Cardiac septum (tissue), 1 donor: ENCODE measurements at regions not wholly inside any gene's neighbourhood (a gene's known extent, or its start where the extent isn't known, plus 50 kb on each side); places are given as distances from the start of the nearest gene placed in this dataset.
"Not testable (repeated sequence)": the region's sequence is repeated elsewhere in the genome, so short reads cannot be mapped to it uniquely, and the experiment has no call there.

ENCODE experiments used
- DNase-seq: peaks from one replicate; pipeline ENCODE4 v3.0.0-alpha.2; 2020; ENCODE audit warnings: low spot score
- intact Hi-C: fragments of 100-400 bp; cut with DNase I; formaldehyde crosslinking; loops from one replicate; pipeline ENCODE4 v1.14.0; 2022
- donor health status: DM: no; HTN: no; CAD: no.

DNA sequence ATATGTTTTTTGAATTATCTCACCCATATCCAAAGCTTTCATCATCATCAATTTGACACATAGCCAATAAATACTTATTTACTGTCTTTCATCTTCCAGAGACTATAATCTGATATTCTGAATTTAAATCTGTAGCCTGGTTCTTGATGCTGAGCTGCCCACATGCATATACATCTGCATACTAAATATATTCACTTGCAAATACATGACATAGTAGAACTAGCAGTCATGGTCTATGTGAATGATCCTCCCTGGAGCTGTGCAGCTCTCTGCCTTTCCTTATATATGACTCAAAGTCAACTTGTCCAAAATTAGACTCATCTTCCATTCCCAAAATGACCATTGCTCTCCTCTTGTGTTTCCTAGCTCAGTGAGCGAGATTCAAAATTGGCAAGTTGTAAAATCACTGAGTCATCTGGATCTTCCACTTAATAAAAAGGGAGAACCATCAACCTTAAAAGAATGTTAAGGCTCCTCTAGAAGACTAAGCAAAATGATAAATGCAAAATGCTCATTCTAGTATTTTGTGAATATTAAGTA, 448.2 kb downstream of the PPARGC1A start:
- intact Hi-C loops, result no loop called here
- no peak for DNase-seq

DNA sequence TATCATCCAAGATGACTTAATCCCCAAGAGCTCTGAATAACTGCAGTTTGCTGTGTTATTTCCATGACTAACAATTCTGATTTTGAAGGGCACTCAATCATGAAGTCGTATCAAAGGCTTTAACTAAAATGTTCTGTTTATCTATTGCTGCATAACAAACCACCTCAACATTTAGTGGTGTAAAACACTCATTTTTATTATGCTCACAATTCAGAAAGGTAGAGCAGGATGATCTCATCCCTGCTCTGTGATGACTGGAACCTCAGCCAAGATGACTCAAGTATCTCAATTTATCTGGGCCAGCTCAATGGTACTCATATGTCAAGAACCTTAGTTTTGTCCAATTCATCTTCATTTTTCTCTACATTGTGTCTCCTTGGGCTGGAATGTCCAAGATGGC, 451.1 kb downstream of the PPARGC1A start:
- intact Hi-C loops, result no loop called here

DNA sequence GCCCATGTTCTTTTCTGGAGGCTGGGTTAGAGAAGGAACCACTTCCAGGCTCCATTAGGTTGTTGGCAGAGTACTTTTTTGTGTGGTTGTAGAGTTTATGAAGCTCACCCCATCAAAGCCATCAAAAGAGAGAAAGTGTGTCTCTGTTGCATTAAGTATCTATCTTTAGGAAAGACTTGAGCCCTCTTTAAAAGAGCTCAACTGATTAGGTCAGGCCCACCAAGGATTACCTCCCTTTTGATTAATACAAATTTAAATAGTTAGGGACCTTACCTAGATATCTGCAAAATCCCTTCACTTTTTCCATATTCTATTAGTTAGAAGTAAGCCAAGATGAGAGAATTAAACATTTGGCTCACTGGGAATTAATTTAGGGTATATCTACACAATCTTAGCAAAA, 460.4 kb downstream of the PPARGC1A start:
- DNase-seq, result no peak
- intact Hi-C loops, result no loop called here

More for the DNA sequence above, 451.1 kb downstream of the PPARGC1A start:
- DNase-seq, result no peak

DNA sequence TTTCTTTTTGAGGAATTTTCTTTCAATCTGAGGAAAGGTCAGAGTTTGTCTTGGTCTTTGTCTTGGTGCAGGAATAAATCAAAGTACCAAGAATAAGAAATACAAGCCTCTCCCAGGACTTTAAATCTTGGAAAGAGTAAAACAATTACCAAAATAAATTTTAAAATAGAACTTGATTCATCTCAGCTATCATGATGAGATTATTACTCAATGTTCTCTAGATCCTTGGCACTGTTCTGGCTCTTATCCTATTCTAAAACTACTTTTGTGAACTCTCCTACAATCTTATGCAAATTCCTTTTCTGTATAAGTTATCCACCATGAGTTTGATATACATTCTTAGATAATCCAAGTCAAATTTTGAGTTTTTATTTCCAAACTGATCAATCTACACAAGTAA, 464.3 kb downstream of the PPARGC1A start:
- no peak for DNase-seq
- intact Hi-C loops, result no loop called here

DNA sequence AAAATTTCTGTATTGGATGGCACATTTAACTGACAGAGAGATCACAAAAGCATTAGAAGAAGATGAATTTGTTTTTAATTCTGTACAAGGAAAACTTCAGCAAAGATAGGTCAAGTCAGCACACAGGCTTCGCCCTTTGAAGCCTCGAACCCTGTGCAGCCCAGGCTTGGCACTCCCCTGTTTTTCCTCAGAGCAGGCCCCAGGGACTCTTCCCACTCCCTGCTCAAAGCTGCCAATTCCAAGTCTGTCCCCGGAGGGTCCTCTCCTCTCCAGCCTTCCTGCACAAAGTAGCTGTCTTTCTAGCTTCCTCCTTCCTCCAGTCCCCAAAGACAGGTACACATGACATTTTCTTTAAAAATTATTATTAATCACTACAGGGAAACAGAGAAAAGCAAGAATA, 466.3 kb downstream of the PPARGC1A start:
- DNase-seq, result no peak
- intact Hi-C loops, result no loop called here

DNA sequence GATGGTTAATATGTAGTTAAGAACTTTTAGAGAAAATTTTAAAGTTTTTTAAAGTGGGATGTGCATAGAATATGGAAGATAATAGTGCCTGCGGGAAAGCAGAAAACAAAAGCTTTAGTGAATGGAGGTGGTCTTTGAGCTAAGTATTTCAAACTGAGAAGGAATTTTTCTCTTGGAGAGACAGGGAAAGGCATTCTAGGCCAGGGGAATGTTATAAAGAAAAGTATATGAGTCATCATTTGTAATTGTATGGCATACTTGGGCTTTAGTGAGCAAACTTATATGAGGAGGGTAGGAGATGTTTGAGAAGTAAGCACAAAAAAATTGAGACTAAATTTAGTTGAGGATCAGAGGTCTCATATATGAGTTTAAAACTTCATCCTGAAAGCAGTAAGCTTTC, 467.0 kb downstream of the PPARGC1A start:
- intact Hi-C loops, result no loop called here
- DNase-seq, result no peak

DNA sequence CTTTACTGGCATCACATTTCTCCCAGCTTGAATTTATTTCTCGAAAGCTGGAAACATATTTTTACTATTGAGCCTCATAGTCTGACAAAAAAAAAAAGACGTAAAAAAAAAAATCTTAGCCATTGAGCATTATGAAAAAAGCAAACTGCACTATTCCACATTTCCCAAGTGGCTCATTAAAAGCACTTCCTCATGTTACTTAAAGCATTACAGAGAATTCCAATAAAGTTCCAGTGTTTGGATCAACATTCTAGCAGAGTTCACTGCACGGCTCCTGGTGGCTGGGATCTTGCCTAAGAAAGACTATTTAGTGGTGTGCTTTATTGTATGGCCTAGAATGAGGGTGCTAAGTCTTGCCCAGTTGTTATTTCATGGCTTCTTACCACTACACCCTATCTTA, 476.2 kb downstream of the PPARGC1A start:
- intact Hi-C loops, result no loop called here
- no peak for DNase-seq

DNA sequence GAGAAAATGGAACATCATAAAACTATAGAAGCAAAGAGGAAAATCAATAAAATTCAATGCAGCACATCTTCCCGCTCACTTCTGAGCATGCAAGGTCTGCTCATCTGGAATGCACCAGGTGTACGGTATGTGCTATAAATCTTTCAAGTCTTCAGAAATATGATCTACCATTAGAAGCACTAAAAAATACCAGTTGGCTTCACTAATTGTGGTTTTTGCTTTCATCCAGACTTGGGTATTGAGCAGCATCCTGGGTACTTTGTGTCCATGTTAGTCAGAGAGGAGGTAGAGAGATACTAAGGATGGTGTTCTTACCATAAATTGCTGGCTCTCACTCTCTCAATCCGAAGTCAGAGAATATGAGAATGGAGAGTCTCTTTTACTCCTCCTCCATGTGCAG, 477.1 kb downstream of the PPARGC1A start:
- no peak for DNase-seq
- intact Hi-C loops, result no loop called here

DNA sequence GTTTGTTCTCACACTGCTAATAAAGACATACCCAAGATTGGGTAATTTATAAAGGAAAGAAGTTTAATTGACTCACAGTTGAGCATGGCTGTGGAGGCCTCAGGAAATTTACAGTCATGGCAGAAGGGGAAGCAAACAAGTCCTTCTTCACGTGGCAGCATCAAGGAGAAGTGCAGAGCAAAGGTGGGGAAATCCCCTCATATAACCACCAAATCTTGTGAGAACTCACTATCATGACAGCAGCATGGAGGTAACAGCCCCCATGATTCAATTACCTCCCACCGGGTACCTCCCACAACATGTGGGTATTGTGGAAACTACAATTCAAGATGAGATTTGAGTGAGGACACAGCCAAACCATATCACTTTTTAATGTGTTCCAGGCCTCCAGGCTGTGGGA, 480.9 kb downstream of the PPARGC1A start:
- intact Hi-C loops, DNase-seq: not testable (repeated sequence)

DNA sequence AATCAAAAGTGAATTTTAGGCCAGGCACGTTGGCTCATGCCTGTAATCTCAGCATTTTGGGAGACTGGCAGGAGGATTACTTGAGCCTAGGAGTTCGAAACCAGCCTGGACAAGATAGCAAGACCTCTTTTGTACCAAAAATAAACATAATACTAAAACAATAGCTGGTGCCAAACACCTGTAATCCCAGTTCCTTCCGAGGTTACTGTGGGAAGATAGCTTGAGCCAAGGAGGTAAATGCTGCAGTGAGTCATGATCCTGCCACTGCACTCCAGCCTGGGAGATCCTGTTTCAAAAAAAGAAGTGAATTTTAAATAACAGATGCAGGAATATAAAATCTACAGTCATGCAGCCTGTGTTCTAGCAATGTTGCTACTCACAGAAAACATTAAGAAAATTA, 488.3 kb downstream of the PPARGC1A start:
- intact Hi-C loops, result no loop called here
- no peak for DNase-seq

DNA sequence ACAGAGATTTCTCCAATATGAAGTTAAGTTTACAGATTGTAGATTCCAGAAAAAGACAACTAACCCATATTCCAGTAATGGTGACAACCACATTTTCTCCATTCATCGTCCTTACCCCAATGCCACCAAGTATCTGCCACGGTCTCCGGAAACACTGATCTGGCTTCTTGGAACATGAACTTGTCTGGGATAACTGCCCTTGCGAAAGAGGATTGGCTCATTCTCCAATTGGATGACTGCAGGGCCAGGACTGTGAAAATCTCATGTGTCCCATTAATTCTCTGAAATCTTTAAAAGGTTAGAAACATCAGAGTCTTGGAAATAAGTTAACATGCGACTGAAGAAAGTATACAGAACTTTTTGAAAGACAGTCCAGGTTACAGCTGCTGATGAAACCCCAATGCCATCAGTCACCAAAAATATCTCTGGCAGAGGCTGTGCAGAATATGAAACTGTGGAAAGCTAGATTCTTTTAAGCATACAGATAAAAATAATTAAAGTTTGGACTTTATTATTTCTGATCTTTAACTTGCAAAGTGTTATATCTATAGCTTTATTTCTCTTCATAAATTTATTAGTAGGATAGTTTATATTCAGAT, 496.9 kb downstream of the PPARGC1A start:
- intact Hi-C loops, result no loop called here
- DNase-seq, result no peak

DNA sequence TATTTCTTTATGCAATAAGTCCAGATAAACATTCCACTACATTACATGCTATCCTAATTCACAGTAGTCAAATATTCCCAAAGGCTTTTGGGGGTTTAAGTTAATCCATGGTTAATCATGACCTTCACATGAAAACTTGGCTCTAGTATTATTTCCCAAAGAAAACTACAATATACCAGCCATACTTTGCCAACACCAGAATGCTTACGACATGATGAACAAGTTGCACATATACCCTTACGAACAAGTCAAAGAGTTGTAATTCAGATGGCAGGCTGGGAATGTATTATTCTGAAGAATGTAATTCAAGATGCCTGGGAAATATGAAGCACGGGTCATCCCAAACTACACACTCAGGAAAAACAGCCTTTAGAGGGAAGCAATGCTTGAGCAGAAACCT, 499.6 kb downstream of the PPARGC1A start:
- intact Hi-C loops, result no loop called here
- no peak for DNase-seq

DNA sequence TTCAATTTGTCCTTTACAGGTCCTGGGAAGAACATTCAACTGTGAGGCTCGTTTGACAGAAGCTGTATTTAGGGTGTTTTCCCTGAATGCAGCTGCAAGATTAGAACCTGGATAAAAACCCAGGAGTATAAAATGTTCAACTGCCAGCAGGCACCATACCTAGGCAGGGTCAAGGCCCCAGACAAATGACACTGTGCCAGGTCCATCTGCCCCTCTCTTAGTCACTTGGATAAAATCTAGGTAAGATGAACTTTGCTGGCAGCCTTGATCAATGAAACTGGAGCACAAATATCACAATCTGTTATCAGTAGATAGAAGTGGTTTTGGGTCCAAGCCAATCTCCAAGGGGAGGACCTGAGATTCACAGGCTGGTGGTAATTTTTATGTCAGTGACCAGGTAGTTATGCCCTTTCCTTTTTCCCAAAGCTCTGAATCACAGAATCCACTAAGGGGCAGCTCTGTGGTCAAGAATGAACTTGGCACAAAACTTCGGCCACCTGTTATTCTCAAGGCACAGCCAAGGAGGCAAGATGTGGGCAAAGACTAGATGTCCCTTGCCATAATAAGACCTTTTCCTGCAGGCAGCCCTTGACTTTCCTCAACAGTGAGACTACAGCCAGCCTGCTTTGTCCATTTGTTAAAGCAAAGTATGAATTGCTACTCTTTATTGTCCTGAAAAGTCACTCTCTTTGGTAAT, 501.0 kb downstream of the PPARGC1A start:
- no peak for DNase-seq

DNA sequence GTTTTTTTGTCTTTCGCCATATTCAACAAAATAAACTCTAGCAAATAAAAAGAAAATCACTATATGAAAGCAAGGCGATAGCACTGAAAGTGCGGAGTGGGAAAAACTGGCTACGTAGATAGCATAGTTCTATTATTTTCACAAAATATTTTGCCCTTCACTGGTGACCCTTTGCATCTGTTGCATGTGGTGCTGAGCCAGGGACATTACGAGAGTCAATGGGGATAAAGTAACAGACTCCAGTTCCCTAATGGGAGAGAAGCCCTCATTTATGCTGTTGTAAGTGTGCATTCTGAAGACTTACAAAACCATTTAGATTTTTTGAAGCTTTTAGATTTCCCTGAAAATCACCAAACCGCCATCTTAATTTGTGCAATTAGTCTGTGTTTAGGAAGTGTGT, 501.6 kb downstream of the PPARGC1A start:
- DNase-seq, result no peak
- intact Hi-C loops, result no loop called here

More for the DNA sequence above, 501.0 kb downstream of the PPARGC1A start:
- intact Hi-C loops, result no loop called here

DNA sequence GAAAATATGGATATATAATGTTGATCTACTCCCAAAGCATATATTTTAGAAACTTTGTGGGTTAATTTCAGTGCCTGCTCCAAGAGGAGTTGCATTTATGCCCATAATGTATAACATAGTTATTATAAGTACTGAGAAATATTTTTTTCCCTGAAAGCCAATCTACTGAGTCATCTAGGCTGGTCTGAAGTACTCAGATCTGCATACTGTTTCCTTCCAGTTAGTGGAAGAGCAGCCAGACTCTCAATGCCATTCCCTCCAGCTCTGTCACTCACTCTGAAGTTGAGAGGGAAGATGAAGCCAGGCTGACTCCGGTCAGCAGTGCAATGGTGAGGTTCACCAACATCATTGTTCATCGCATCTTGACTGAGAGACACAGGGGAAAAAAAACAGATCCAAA, 505.1 kb downstream of the PPARGC1A start:
- no peak for DNase-seq

DNA sequence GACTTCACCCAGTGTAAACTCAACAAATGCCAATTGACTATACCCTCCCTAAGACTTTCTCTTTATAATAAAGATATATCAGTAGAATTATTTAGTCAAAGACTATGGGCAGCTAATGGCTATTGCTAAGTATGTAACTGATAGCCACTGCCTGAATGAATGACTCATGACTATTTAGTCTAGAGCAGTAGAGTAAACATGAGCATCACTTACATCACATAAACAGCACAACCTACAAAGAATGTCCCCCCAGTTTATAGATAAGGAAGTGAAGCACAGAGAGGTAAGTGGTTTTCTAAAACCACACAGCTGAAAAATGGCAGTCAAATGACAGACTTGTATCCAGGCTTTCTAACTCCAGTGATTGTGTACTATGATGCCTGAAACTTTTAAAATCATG, 507.0 kb downstream of the PPARGC1A start:
- intact Hi-C loops, result no loop called here
- no peak for DNase-seq

More for the DNA sequence above, 505.1 kb downstream of the PPARGC1A start:
- intact Hi-C loops, result no loop called here

DNA sequence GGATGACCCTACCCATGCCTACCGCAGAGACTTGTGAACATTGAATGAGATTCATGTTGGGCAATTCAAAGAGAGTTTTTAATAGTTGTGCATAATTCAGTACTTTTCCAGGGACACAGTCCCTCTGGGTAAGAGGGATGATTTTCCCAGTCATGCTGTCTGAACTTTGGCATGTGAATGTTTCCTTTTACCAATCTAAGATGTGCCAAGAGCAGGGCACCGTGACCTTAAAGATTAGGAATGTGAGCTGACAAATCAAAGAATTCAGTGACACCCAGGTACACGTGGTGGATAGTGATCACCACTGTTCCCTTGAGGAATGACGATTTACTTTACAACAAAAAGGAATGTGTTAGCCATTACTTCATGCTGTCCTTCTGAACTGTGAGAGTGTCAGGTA, 515.6 kb downstream of the PPARGC1A start:
- DNase-seq, result no peak
- intact Hi-C loops, result loop anchor here (5.0 kb wide), 1 partner anchor 558 kb away; no protein-coding TSS in a partner anchor

DNA sequence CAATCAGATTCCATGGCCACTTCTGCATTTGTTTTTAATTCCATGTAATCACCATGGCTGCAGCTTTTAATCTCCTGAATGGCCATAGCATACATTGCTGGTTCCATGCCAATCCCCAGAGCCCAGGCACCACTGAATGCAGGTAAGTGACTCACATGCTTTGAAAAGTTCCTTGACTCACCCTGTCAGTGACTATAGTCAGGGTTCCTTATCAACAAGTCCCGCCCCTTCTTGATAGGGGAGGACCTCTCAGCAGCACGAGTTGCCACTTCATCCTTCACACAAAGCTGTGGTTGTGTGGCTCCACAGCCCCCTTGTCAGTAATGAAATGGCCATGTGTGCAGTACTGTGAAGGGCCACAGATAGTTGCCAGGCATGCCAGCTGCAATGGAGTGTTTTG, 516.6 kb downstream of the PPARGC1A start:
- DNase-seq, result peak; percentile 76
- intact Hi-C loops, result loop anchor here (5.0 kb wide), 1 partner anchor 559 kb away; no protein-coding TSS in a partner anchor

DNA sequence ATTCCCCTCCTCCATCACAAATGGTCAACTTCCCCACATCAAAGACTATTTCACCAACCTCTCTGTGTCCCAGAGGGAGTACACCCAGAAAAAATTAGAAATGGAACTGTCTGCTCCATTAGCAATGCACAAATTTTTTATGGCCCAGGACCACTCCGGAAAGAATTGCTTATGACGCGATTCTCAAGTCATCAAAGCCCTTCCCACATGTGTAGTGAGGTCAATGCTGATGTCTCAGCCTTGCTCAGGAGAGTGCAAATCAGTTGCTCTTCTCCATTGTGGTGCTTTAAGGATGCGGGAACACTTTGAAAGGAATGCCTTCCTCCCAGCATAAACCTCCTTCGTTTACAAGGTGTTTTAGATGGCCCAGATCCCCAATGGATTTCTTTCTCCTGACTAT, 518.3 kb downstream of the PPARGC1A start:
- intact Hi-C loops, result loop anchor here (5.0 kb wide), 1 partner anchor 561 kb away; no protein-coding TSS in a partner anchor
- no peak for DNase-seq

DNA sequence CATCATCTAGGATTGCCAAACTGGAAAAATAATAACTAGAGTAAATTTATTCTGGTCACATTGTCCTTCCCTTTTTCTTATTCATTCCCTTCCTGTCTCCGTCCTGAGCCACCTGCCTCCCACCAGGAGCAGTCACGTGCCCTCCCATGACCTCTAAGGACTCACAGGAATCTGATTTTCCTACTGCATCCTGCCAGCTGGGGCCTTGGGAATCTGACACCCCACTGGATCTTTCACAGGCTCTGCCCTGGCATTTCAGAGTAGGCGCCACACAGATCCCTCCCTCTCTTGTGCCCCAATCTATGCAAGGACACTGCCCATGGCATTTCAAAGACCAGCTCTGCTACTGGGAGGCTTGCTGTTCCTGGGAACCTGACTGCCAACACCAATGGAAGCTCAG, 520.5 kb downstream of the PPARGC1A start:
- no peak for DNase-seq
- intact Hi-C loops, result loop anchor here (5.0 kb wide), 2 partner anchors 243 to 1053 kb away; no protein-coding TSS in a partner anchor

DNA sequence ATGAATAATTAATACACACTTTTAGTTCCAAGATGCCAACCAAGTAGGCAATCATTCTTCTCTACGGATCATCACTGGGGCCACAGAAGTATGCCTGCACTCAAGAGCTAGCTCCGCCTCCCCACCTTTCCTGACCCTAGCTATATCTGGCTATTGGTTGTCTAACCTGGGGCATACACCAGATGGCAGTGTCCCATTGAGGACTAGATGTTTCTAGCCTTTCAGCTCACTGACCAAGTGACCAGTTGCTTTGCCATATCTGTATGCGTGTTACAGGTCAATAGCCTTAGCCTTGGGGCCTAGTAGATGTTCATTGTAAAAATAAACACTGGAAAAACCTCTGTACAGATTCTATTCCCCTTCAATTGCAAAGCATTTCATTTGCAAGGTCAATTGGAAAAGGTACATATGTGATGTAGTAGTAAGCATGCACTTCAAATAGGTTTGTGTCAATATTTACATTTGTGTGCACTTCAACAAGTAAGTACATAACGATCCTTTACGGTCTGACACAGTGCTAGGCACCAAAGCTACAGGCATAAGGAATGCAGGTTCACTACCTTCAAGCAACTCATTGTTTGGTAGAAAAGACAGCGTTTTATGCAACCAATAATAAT, 521.7 kb downstream of the PPARGC1A start:
- intact Hi-C loops, result loop anchor here (5.0 kb wide), 2 partner anchors 244 to 1054 kb away; no protein-coding TSS in a partner anchor
- no peak for DNase-seq
